Adrenal gland (tissue), 5 donors: ENCODE measurements at regions not wholly inside any gene's neighbourhood (a gene's known extent, or its start where the extent isn't known, plus 50 kb on each side); places are given as distances from the start of the nearest gene placed in this dataset.

Source experiments
- POLR2A ChIP-seq, 2 donors: fragments of 450-650 bp; IDR thresholded peaks; one replicate each; pipeline ENCODE4 v1.6.1; 2017; ENCODE audit warnings: antibody characterized with exemption in 2 of 2, mild to moderate bottlenecking in 2 of 2, moderate library complexity in 1 of 2
- TF ChIP-seq, protein P1 (sequence below), 6 experiments: fragments of 450-650 bp in 4 of 6; fragments of 200-600 bp in 2 of 6; sonication (generic) in 1 of 6; IDR thresholded peaks; 1 replicate in 5 of 6; 2 replicates in 1 of 6; pipeline versions ENCODE4 v1.5.1 to v1.8.0; 2016 to 2021; ENCODE audit warnings: antibody characterized with exemption in 6 of 6, mild to moderate bottlenecking in 2 of 6, moderate library complexity in 1 of 6
- donor health status: DM: no; HTN: no; CAD: no.

DNA sequence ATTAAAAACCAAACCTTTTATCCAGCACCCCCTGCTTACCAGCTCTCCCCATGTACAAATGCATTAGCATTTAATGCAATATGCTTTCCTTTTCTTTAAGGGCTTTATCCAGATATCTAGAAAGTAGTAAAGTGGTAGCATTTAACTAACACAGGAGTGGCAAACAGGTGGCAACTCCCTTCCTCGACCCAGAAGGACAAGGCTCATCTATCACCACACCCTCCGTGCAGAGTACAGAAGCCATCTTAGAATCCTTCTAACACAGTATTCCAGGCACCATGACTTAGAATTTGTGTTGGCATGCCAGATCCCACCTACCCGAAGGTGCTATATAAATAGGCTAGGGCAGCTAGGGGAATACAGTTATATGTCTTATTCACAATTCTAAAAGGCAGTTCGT lies 148.6 kb upstream of the NSMCE3 start:
- no peak for TF ChIP-seq POLR2A (IDR thresholded peaks at IDR 0.05)
- TF ChIP-seq, protein P1, sequence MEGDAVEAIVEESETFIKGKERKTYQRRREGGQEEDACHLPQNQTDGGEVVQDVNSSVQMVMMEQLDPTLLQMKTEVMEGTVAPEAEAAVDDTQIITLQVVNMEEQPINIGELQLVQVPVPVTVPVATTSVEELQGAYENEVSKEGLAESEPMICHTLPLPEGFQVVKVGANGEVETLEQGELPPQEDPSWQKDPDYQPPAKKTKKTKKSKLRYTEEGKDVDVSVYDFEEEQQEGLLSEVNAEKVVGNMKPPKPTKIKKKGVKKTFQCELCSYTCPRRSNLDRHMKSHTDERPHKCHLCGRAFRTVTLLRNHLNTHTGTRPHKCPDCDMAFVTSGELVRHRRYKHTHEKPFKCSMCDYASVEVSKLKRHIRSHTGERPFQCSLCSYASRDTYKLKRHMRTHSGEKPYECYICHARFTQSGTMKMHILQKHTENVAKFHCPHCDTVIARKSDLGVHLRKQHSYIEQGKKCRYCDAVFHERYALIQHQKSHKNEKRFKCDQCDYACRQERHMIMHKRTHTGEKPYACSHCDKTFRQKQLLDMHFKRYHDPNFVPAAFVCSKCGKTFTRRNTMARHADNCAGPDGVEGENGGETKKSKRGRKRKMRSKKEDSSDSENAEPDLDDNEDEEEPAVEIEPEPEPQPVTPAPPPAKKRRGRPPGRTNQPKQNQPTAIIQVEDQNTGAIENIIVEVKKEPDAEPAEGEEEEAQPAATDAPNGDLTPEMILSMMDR (IDR thresholded peaks at IDR 0.05) = no peak
